H1 (cell line): ENCODE measurements at regions not wholly inside any gene's neighbourhood (a gene's known extent, or its start where the extent isn't known, plus 50 kb on each side); places are given as distances from the start of the nearest gene placed in this dataset.

Experiments used
- CEBPB ChIP-seq: IDR thresholded peaks from 2 replicates; pipeline ENCODE4 v1.6.1; 2012; ENCODE audit warnings: low read depth, low read length
- CHD1 ChIP-seq: IDR thresholded peaks from 2 replicates; pipeline ENCODE4 v1.6.1; 2012; ENCODE audit warnings: low read depth, low read length, improper control_type of control experiment
- CHD2 ChIP-seq: IDR thresholded peaks from 2 replicates; pipeline ENCODE4 v1.6.1; 2012; ENCODE audit warnings: low read length, improper control_type of control experiment
- CTCF ChIP-seq, 3 experiments: IDR thresholded peaks; 1 replicate in 2 of 3; 2 replicates in 1 of 3; pipeline versions ENCODE4 v1.5.1 to v1.6.1; 2011; ENCODE audit warnings: low read length in 3 of 3, mild to moderate bottlenecking in 3 of 3, inconsistent platforms in 2 of 3, low read depth in 1 of 3, moderate library complexity in 1 of 3; ENCODE audit not compliant: insufficient read depth in 1 of 3; ENCODE audit errors: control extremely low read depth in 1 of 3
- E2F6 ChIP-seq: IDR thresholded peaks from 2 replicates; pipeline ENCODE4 v1.6.1; 2012; ENCODE audit warnings: inconsistent platforms
- EZH2 ChIP-seq: fragments of 200-600 bp; sonication (generic); IDR thresholded peaks from 2 replicates; pipeline ENCODE4 v1.7.1; 2012; ENCODE audit warnings: low read depth, mild to moderate bottlenecking, moderate library complexity, low read length, inconsistent platforms; ENCODE audit not compliant: severe bottlenecking
- JUND ChIP-seq: IDR thresholded peaks from 2 replicates; pipeline ENCODE4 v1.6.1; 2011; ENCODE audit warnings: mild to moderate bottlenecking, improper control_type of control experiment, low read length
- MAX ChIP-seq: IDR thresholded peaks from 2 replicates; pipeline ENCODE4 v1.6.1; 2012; ENCODE audit warnings: inconsistent platforms
- PHF8 ChIP-seq: fragments of 200-600 bp; sonication (generic); conservative IDR thresholded peaks from 2 replicates; pipeline ENCODE4 v1.7.1; 2012; ENCODE audit warnings: low read depth, mild to moderate bottlenecking, inconsistent platforms, low read length, moderate library complexity
- POLR2A ChIP-seq, 2 experiments: IDR thresholded peaks; 1 replicate in 1 of 2; 2 replicates in 1 of 2; pipeline ENCODE4 v1.6.1; 2011; ENCODE audit warnings: low read depth in 2 of 2, low read length in 2 of 2, mild to moderate bottlenecking in 2 of 2; ENCODE audit errors: control extremely low read depth in 1 of 2
- POLR2AphosphoS5 ChIP-seq: IDR thresholded peaks from 2 replicates; pipeline ENCODE4 v1.6.1; 2011; ENCODE audit warnings: low read depth, low read length
- RAD21 ChIP-seq, 2 experiments: IDR thresholded peaks in 1 of 2; conservative IDR thresholded peaks in 1 of 2; 2 replicates each; pipeline ENCODE4 v1.6.1; 2011; ENCODE audit warnings: low read depth in 2 of 2, low read length in 2 of 2, improper control_type of control experiment in 1 of 2, inconsistent platforms in 1 of 2, mild to moderate bottlenecking in 1 of 2, moderate library complexity in 1 of 2
- TAF1 ChIP-seq: IDR thresholded peaks from 2 replicates; pipeline ENCODE4 v1.6.1; 2011; ENCODE audit warnings: mild to moderate bottlenecking, low read depth, low read length
- YY1 ChIP-seq: IDR thresholded peaks from 2 replicates; pipeline ENCODE4 v1.6.1; 2011; ENCODE audit warnings: low read depth, mild to moderate bottlenecking, low read length

GRCh38 chr10:78337646-78338391 is 304.2 kb downstream of the RPS24 start:
- no peak for TF ChIP-seq RAD21 (IDR thresholded peaks at IDR 0.05 in 1 of 2, conservative IDR thresholded peaks at IDR 0.05 in 1 of 2; ENCODE audit: low read depth in 2 of 2, low read length in 2 of 2)
- no peak for TF ChIP-seq CTCF (IDR thresholded peaks at IDR 0.05; ENCODE audit: control extremely low read depth in 1 of 3, insufficient read depth in 1 of 3, low read depth in 1 of 3, low read length in 3 of 3)
- no peak for TF ChIP-seq CHD1
- TF ChIP-seq POLR2AphosphoS5 = no peak
- no peak for TF ChIP-seq EZH2
- TF ChIP-seq TAF1 = no peak
- no peak for TF ChIP-seq E2F6
- no peak for TF ChIP-seq CHD2
- no peak for TF ChIP-seq POLR2A (IDR thresholded peaks at IDR 0.05; ENCODE audit: control extremely low read depth in 1 of 2, low read depth in 2 of 2, low read length in 2 of 2)
- TF ChIP-seq YY1 = no peak
- no peak for TF ChIP-seq JUND
- TF ChIP-seq MAX = no peak
- no peak for TF ChIP-seq PHF8
- no peak for TF ChIP-seq CEBPB
